GM12878 (cell line): ENCODE measurements at regions not wholly inside any gene's neighbourhood (a gene's known extent, or its start where the extent isn't known, plus 50 kb on each side); places are given as distances from the start of the nearest gene placed in this dataset.

Experiments
- CHD4 ChIP-seq: fragments of 200-600 bp; sonication (generic); IDR thresholded peaks from 2 replicates; pipeline ENCODE4 v1.6.1; 2016; ENCODE audit warnings: mild to moderate bottlenecking
- CREM ChIP-seq: IDR thresholded peaks from 2 replicates; pipeline ENCODE4 v1.6.1; 2014; ENCODE audit warnings: antibody characterized with exemption, low read depth
- CTCF ChIP-seq, 3 experiments: IDR thresholded peaks in 2 of 3; conservative IDR thresholded peaks in 1 of 3; 2 replicates each; pipeline ENCODE4 v1.5.1; 2011; ENCODE audit warnings: low read depth in 3 of 3, low read length in 3 of 3, mild to moderate bottlenecking in 3 of 3, control low read depth in 2 of 3, moderate library complexity in 2 of 3, inconsistent platforms in 1 of 3, mixed read lengths in 1 of 3; ENCODE audit not compliant: control insufficient read depth in 2 of 3, insufficient read depth in 1 of 3; ENCODE audit errors: extremely low read depth in 1 of 3
- NRF1 ChIP-seq: conservative IDR thresholded peaks from 2 replicates; pipeline ENCODE4 v1.6.1; 2011; ENCODE audit warnings: mild to moderate bottlenecking, low read depth, low read length, improper control_type of control experiment
- PBX3 ChIP-seq: IDR thresholded peaks from 2 replicates; pipeline ENCODE4 v1.6.1; 2011; ENCODE audit warnings: mild to moderate bottlenecking, low read depth, low read length, moderate library complexity; ENCODE audit not compliant: insufficient replicate concordance
- REST ChIP-seq: IDR thresholded peaks from 2 replicates; pipeline ENCODE4 v1.6.1; 2012; ENCODE audit warnings: mild to moderate bottlenecking, low read depth, low read length
- RFX5 ChIP-seq: IDR thresholded peaks from 2 replicates; pipeline ENCODE4 v1.6.1; 2011; ENCODE audit warnings: low read depth, low read length, improper control_type of control experiment
- TAF1 ChIP-seq: IDR thresholded peaks from 2 replicates; pipeline ENCODE4 v1.6.1; 2011; ENCODE audit warnings: mild to moderate bottlenecking, low read depth, low read length, borderline replicate concordance

GRCh38 chrX:98111684-98112083 is 1228.0 kb downstream of the RPA4 start:
- no peak for TF ChIP-seq CTCF (IDR thresholded peaks at IDR 0.05 in 2 of 3, conservative IDR thresholded peaks at IDR 0.05 in 1 of 3; ENCODE audit: control insufficient read depth in 2 of 3, extremely low read depth in 1 of 3, insufficient read depth in 1 of 3, low read depth in 3 of 3, low read length in 3 of 3)
- TF ChIP-seq CHD4 = no peak
- no peak for TF ChIP-seq NRF1
- TF ChIP-seq RFX5 = no peak
- TF ChIP-seq CREM = no peak
- no peak for TF ChIP-seq PBX3
- TF ChIP-seq REST = no peak
- TF ChIP-seq TAF1 = no peak
